NCI-H526 treated with DMSO at 0.1 percent for 48 hours (cell line): ENCODE measurements at regions not wholly inside any gene's neighbourhood (a gene's known extent, or its start where the extent isn't known, plus 50 kb on each side); places are given as distances from the start of the nearest gene placed in this dataset.
A peak's percentile ranks its signal among the peaks of the same experiment; 100 is the strongest.

Source experiments
- DNase-seq: peaks from one replicate; lab custom pipeline; 2025; lab: John Stamatoyannopoulos, UW

DNA sequence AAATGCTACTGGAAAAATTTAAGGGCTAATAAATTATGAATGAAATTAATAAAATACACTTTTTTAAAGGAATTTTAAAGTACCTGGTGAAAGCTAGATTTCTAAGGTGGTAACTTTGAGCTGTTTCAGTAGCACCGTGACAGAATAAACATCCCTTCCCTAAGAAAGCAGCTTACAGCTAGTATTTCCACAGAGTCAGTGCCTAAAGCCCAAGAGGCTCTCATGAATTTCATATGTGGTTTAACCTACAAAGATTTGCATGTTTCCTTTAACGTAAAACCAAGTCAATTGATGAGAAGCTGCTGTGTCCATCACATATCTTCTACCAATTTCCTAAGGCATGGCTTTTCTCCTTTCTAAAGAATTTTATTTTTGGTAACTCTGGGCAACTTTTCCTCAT, 56.8 kb downstream of the IFNG start:
- DNase-seq = peak; percentile 70

DNA sequence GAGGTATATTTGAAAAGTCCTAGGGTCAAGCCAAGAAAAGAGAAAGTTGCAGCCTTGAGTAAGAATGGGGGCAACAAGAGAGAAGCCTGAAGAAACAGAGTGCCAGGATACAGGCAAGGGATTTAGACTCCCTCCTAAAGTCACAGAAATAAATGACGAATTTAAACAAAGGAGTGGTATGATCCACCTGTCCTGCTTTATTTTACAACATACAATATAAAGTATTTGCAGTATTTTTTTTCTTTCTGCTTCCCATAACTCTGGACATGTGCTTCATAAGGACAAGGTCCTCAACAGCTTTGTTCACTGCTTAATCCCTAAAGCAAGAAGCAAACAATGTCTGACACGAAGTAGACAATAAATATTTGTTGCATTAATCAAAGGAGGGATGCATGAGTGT, 57.4 kb downstream of the IFNG start:
- no peak for DNase-seq

DNA sequence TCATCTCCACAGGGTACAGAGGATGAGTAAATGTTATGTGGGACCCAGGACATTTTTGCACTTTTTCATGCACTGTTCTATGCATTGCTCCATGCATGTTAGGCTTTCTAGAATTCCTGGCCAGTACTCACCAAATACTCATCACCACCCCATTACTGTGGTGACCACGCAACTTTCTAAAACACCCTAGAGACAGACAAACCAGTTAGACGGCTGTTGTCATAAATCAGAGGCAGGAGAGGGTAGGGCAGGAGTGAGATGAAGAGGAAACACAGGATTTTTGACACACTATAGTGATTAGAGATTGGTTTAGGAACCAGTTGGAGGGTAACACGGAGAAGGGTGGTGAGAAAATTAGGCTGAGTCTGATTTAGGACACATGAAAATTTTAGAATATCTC, 59.3 kb downstream of the IFNG start:
- DNase-seq = no peak

- no peak for DNase-seq
These were observed 60.6 kb downstream of the IFNG start for GRCh38 chr12:68098939-68099338.

GRCh38 chr12:68097386-68097785, 62.2 kb downstream of the IFNG start:
- no peak for DNase-seq

- no peak for DNase-seq
These were observed 64.7 kb downstream of the IFNG start for GRCh38 chr12:68094645-68095395.

DNA sequence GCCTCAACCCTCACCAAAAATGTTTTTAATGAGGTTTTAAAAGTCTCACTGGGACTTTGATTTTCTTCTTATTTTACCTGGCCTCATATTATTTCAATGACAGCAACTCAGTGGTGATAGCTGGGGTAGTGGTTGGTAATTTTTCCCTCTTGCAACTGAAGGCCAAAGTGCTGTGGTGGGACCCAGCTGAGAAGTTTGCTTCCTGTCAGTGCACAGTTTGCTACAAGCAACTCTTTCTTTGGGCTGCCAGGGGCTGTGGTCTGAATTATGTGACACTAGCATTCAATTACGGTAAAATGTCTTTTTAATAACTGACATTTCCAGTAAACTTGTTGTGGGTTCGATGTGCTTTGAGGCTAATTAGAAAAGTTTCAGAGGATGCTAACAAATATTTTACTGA, 65.3 kb downstream of the IFNG start:
- no peak for DNase-seq

DNA sequence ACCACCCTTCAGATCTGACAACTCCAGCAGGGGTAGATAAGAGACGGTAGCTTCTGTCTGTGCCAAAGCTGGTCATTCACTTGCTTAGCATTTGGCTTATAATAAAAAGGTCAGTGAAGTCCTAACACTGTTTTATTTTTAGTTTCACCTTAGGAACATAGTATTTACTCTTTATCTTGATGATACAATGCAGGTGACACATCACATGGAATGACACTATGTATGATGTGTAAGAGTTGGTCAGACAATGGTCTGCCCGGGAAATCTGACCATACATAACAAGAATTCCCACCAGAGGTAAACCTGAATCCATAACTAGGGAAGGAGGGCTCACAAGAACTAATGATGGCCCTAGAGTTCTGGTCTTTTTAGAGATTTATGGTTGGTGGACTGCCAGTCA, 66.6 kb downstream of the IFNG start:
- no peak for DNase-seq

DNA sequence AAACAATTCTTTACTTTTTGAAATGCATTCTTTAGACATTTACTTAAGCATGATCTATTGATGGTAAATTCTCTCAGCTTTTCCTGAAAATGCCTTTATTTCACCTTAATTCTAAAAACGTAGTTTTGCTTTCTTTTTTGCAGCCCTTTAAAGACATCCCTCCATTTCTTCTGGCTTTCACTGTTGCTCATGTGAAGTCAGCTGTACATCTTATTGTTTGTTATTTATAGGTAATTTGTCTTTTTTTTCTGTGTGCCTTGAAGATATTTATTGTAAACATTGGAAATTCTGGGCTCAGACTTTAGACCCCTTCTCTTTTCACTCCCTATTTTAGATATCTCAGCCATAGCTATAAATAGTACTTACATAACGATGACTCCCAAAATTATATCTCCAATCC, 70.4 kb downstream of the IFNG start:
- DNase-seq = no peak

GRCh38 chr12:68086019-68086603, 73.4 kb downstream of the IFNG start:
- DNase-seq = no peak

DNA sequence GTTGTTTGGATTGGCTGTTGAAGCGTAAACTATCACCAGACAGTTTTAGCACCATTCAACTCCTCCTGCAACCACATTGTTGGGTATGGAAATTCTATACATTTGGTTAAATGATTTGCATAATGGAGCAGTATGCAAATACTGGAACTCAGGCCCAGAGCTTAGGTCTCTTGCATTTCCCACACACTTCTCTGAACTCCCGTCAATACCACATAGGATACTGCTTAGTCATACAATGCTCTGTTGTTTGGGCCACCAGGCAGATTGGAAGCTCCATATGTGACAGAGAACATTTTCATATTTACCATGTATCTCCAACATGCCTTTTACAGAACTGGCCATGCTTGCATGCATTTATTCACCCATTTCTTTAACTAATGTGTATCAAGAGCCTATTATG, 78.0 kb downstream of the IFNG start:
- DNase-seq = peak; percentile 99

GRCh38 chr12:68080577-68080976, 79.0 kb downstream of the IFNG start:
- no peak for DNase-seq

- DNase-seq = no peak
These were observed 80.8 kb downstream of the IFNG start for GRCh38 chr12:68078737-68079136.

GRCh38 chr12:68075416-68075815, 84.1 kb downstream of the IFNG start:
- no peak for DNase-seq

- DNase-seq = no peak
These were observed 85.1 kb downstream of the IFNG start for GRCh38 chr12:68074306-68075027.

DNA sequence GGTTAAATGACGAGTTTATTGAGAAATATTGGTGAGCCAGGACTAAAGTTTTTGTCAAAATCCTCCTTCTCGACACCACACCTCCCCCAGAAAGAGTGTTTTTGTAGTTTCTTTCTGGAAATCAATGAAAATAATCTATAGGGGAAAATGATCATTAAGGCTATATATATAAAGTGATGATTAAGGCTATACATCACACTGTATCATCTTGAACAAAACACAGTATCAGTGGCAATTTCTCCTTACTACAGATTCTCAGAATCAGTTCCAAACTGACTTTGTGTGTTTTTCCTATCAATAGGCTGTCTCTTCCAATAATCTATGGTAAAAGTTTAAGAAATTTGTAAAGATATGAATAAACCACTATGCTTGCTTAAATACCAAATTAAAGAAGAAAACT, 81.7 kb downstream of the IFNG-AS1 start:
- DNase-seq = no peak
